Activated CD8-positive, alpha-beta memory T cell treated with anti-CD3 and anti-CD28 coated beads, Interleukin-2, amount 10 ng/mL, durations not matched to agents 7 days and 5 days (primary cell): ENCODE measurements at regions not wholly inside any gene's neighbourhood (a gene's known extent, or its start where the extent isn't known, plus 50 kb on each side); places are given as distances from the start of the nearest gene placed in this dataset.

Source experiments
- ATAC-seq: fragments of 150-1000 bp; cut with Tn5 transposase; one replicate; pipeline ENCODE4 v1.10.0; 2021; ENCODE audit warnings: moderate library complexity
- CTCF ChIA-PET: fragments of 350-600 bp; sonication (Branson Sonifier 250); formaldehyde crosslinking; loops from one replicate; lab custom pipeline; 2021; ENCODE audit warnings: antibody characterized with exemption; lab: Charles Lee
- DNase-seq: peaks from one replicate; pipeline ENCODE4 v3.0.0-alpha.2; 2020
- H3K27ac Mint-ChIP-seq: one replicate; pipeline ENCODE4 v1.8.0; 2021; ENCODE audit warnings: mild to moderate bottlenecking, mixed read lengths
- H3K27me3 Mint-ChIP-seq: one replicate; pipeline ENCODE4 v1.8.0; 2021; ENCODE audit warnings: mixed read lengths
- H3K36me3 Mint-ChIP-seq: one replicate; pipeline ENCODE4 v1.8.0; 2021; ENCODE audit warnings: mild to moderate bottlenecking, mixed read lengths
- H3K4me1 Mint-ChIP-seq: one replicate; pipeline ENCODE4 v1.8.0; 2021; ENCODE audit warnings: mixed read lengths
- H3K4me3 Mint-ChIP-seq: one replicate; pipeline ENCODE4 v1.8.0; 2021; ENCODE audit warnings: mild to moderate bottlenecking, moderate library complexity, mixed read lengths
- H3K9me3 Mint-ChIP-seq: one replicate; pipeline ENCODE4 v1.8.0; 2022; ENCODE audit warnings: low read depth, mixed read lengths

DNA sequence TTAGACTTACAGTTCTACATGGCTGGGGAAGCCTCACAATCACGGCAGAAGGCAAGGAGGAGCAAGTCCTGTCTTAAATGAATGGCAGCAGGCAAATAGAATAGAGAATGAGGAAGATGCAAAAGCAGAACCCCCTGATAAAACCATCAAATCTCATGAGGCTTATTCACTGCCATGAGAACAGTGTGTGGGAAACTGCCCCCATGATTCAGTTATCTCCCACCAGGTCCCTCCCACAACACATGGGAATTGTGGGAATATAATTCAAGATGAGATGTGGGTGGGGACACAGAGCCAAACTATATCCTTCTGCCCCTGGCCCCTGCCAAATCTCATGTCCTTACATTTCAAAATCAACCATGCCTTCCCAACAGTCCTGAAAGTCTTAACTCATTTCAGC lies 367.1 kb downstream of the MED10 start:
- ATAC-seq, result no peak
- Mint-ChIP-seq H3K4me3 (no peak overlapping the region), H3K27me3 (no peaks in the 10 kb centered on the region), H3K9me3 (no peaks in the 10 kb centered on the region), H3K4me1 (no peaks in the 10 kb centered on the region), H3K36me3 (no peaks in the 10 kb centered on the region), H3K27ac (no peak overlapping the region)
- no peak for DNase-seq
- CTCF ChIA-PET, result no interaction called here

DNA sequence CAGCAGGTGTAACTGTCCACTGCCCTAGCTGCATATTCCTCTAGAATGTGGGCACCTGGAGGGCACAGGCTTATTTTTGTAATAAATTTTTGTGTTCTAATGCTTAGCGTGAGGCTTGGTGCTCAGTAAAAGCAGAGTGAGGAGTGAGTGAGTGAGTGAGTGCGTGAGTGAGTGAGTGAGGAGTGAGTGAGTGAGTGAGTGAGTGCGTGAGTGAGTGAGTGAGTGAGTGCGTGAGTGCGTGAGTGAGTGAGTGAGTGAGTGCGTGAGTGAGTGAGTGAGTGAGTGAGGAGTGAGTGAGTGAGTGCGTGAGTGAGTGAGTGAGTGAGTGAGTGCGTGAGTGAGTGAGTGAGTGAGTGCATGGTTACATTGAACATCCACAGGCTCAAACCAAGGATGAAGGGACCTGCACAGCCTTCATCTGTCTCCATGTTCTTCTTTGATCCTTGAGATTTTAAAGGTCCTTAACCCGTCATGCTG lies 371.5 kb downstream of the MED10 start:
- no peaks in the 10 kb centered on the region for H3K27me3 Mint-ChIP-seq
- H3K27ac Mint-ChIP-seq, result no peak overlapping the region
- no peak for DNase-seq

DNA sequence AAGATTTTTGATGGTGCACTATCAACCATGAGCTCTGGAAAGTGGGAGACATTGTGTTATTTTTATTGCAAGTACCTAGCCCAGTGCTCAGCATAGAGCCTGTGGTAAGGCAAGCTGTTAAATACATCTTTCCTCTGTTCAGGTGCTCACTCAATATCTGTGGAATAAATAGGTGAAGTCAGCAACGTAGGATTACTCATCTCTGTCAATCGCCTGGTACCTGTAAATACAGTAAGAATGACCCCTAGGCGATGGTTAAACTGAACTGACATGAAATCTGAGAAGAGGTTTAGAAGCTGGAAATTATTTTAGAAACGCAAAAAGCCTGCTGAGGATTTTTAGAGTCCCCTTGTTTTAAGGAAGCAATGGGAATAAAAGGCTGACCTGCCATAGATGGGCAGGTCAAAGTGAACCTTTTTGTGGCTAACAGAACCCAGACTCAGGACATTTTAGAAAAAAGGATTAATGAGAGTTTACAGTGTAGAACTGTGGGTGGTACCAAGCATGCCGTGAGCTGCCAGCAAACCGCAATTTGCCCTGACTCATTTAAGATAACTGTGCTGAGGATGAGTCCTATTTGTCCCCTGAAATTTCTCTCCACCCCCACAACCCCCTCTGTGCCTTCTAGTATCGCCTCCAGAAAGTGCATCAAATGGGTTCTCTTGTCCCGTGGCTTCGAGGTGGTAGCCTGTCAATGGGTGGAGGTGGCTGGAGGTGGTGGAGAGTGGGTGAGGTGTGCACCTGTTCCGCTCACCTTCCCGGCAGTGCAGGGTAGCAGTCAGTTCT lies 375.1 kb downstream of the MED10 start:
- H3K4me3 Mint-ChIP-seq, result no peak overlapping the region
- ATAC-seq, result no peak
- H3K4me1 Mint-ChIP-seq, result no peaks in the 10 kb centered on the region
- H3K9me3 Mint-ChIP-seq, result no peaks in the 10 kb centered on the region
- H3K36me3 Mint-ChIP-seq, result no peaks in the 10 kb centered on the region
- DNase-seq, result no peak
- H3K27me3 Mint-ChIP-seq, result no peaks in the 10 kb centered on the region
- H3K27ac Mint-ChIP-seq, result no peak overlapping the region
- CTCF ChIA-PET, result no interaction called here

More for the DNA sequence above, 371.5 kb downstream of the MED10 start:
- CTCF ChIA-PET, result no interaction called here
- no peak for ATAC-seq
- no peak overlapping the region for H3K4me3 Mint-ChIP-seq
- no peaks in the 10 kb centered on the region for H3K9me3 Mint-ChIP-seq
- H3K36me3 Mint-ChIP-seq, result no peaks in the 10 kb centered on the region
- H3K4me1 Mint-ChIP-seq, result no peaks in the 10 kb centered on the region

DNA sequence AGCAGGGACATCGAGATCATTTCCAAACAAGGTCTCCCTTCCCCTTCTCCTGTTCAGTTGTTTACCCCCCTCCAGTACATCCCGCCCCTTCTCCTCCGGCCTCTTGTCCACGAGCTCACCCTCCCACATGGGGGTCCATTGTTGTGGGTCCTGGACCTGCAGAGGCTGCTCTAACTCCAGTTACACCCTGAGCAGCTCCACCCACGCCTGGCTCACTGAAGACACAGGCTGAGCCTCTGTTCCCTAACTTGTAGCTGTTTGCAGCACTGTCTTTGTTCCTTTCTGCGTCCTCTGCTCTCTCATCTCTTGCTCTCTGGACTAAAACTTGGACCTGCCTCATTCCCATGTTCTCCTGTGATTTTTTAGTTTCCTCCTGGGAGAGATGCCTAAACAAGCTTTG lies 377.5 kb downstream of the MED10 start:
- CTCF ChIA-PET, result no interaction called here
- no peaks in the 10 kb centered on the region for H3K27me3 Mint-ChIP-seq
- no peak overlapping the region for H3K4me3 Mint-ChIP-seq
- DNase-seq, result no peak
- peaks cover 3% of the 10 kb centered on the region for H3K9me3 Mint-ChIP-seq
- no peak overlapping the region for H3K27ac Mint-ChIP-seq
- no peak for ATAC-seq
- no peaks in the 10 kb centered on the region for H3K36me3 Mint-ChIP-seq
- H3K4me1 Mint-ChIP-seq, result no peaks in the 10 kb centered on the region

DNA sequence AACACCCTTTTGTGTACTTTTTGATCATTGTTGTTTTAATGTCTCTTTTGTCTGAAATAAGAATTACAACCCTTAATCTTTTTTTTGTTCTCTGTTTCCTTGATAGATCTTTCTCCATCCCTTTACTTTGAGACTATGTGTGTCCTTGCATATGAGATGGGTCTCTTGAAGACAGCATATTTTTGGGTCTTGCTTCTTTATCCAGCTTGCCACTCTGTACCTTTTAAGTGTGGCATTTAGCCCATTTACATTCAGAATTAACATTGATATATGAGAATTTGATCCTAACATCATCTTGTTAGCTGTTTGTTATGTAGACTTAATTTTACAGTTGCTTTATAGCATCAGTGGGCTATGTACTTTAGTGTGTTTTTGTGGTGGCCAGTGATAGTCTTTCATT lies 382.5 kb downstream of the MED10 start:
- Mint-ChIP-seq H3K4me3 (no peak overlapping the region), H3K4me1 (no peaks in the 10 kb centered on the region), H3K27ac (no peak overlapping the region), H3K9me3 (peaks cover 10% of the 10 kb centered on the region), H3K27me3 (no peaks in the 10 kb centered on the region), H3K36me3 (no peaks in the 10 kb centered on the region)
- CTCF ChIA-PET, result no interaction called here
- DNase-seq, result no peak
- no peak for ATAC-seq

DNA sequence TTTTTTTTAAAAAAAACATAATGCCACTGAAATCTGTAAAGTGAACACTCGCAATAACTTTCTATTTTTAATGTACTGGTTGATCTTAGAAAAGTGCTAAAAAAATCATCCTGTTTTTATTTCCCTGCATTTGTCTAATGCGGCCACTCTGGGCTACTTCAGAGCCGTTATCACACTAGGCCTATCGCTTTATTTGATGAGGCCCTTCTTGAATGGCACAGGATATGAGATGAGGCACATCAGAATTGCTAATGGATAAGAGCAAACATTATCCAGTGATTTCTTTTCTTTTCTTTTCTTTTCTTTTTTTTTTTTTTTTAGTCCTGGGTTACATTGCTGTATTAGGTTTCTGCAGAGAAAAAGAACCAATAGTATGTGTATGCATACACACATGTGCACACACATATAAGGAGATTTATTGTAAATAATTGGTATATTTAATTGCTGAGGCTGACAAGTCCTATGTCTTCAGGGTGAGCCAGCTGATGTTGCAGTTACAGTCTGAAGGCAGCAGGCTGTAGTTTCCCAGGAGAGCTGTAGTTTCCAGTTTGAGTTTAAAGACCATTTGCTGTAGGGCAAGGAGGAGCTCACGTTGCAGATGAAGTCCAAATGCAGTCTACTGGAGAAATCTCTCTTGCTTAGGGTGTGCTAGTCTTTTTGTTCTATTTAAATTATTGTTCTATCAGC lies 391.7 kb downstream of the MED10 start:
- ATAC-seq (no peak), DNase-seq (no peak)
- H3K36me3 Mint-ChIP-seq, result no peaks in the 10 kb centered on the region
- H3K4me3 Mint-ChIP-seq, result no peak overlapping the region
- no peaks in the 10 kb centered on the region for H3K4me1 Mint-ChIP-seq
- no peak overlapping the region for H3K27ac Mint-ChIP-seq
- CTCF ChIA-PET, result no interaction called here
- H3K9me3 Mint-ChIP-seq, result no peaks in the 10 kb centered on the region
- H3K27me3 Mint-ChIP-seq, result no peaks in the 10 kb centered on the region

DNA sequence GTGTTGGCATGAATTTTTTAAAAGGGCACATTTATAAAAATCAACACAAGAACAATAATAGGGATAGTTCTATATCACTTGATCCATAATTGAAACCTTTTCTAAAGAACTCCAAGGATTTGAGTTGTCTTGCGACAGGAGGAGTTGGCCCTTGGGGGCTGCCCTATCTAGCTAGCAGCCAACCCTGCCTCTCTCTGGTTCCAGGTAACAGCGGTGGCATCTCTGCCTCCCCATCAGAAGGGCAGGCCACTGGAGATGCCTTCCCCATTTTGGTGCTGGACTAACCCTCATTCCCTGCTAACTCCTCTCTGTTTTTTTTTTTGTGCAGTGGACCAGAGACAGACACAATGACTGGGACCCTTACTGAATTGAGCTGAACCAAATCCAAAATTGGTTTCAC lies 393.0 kb downstream of the MED10 start:
- no peak overlapping the region for H3K27ac Mint-ChIP-seq
- no peaks in the 10 kb centered on the region for H3K4me1 Mint-ChIP-seq
- H3K9me3 Mint-ChIP-seq, result no peaks in the 10 kb centered on the region
- CTCF ChIA-PET, result no interaction called here
- DNase-seq (no peak), ATAC-seq (no peak)
- H3K27me3 Mint-ChIP-seq, result no peaks in the 10 kb centered on the region
- H3K36me3 Mint-ChIP-seq, result no peaks in the 10 kb centered on the region
- H3K4me3 Mint-ChIP-seq, result no peak overlapping the region

DNA sequence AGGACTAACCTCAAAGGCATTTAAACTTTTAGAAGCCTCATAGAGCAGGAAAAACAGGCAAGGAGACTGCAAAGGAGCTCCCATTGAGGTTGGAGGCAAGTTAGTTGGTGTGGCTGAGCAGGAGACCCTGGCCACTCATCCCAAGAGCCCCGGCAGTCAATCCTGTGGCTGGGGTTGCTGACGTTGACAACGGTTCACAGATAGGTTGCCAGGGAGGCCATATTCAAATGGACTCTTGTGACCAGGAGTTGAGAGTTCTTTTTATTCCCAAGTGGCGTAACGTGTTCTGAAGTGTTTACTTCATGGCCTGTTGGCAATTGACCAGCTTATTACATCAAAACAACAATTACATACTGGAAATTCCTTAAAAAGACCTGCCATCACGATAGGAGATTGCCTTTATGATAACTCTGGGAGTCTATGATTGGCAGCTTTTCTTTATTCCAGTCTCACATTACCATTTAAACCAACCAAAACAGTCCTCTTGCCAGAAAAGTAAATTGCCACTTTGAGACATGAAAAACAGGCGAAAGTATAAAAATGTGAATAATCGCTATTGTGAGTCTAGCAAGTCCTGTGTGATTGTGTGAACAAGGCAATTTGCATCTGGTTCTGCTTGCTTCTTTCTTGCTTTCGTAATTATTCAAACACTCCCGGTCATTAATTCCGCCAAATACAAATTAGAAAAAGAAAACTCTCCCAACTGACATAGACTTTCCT lies 394.9 kb downstream of the MED10 start:
- H3K4me3 Mint-ChIP-seq, result no peak overlapping the region
- no peak overlapping the region for H3K27ac Mint-ChIP-seq
- DNase-seq (no peak), ATAC-seq (no peak)
- no peaks in the 10 kb centered on the region for H3K36me3 Mint-ChIP-seq
- CTCF ChIA-PET, result no interaction called here
- no peaks in the 10 kb centered on the region for H3K9me3 Mint-ChIP-seq
- H3K4me1 Mint-ChIP-seq, result no peaks in the 10 kb centered on the region
- H3K27me3 Mint-ChIP-seq, result no peaks in the 10 kb centered on the region

DNA sequence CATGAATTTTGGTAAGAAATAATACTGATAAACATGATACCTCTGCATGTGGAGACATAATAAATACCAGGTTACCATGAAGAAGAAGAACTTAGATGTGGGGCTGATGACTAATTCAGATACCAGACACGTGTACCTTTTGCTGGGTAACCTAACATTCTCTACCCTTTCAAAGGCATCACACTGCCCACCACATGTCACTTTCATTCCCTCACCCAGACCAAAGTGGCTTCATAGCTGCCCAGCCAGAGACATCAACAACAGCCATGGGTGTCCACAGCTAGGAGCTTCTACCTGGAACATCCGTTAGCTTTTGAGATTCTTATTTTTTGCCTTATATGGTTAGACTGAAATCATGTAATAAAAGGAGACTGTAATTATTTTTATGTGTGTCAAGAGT lies 396.8 kb downstream of the MED10 start:
- CTCF ChIA-PET, result no interaction called here

DNA sequence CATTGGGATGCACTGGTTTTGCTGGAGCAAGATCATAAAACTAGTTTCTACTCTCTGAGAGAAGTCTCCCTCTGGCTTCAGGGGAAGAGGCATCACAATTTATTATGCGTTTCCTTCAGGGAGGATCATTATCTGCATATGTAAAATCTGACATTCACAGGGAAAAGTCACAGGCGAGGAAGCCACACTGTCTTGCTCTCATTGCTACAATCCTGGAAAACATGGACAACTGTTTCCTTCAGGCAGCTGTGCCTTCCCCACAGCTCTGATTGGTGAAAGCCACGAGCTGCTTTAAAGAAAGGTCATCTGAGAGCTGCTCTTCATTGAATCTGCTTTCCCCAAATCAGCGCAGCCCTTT lies 397.8 kb downstream of the MED10 start:
- DNase-seq, result no peak
- Mint-ChIP-seq H3K4me3 (no peak overlapping the region), H3K4me1 (no peaks in the 10 kb centered on the region), H3K36me3 (no peaks in the 10 kb centered on the region), H3K27me3 (no peaks in the 10 kb centered on the region), H3K27ac (no peak overlapping the region), H3K9me3 (no peaks in the 10 kb centered on the region)
- no peak for ATAC-seq
- CTCF ChIA-PET, result no interaction called here

More for the DNA sequence above, 396.8 kb downstream of the MED10 start:
- no peaks in the 10 kb centered on the region for H3K36me3 Mint-ChIP-seq
- no peak for ATAC-seq
- no peak for DNase-seq
- no peaks in the 10 kb centered on the region for H3K27me3 Mint-ChIP-seq
- no peak overlapping the region for H3K27ac Mint-ChIP-seq
- H3K4me3 Mint-ChIP-seq, result no peak overlapping the region
- no peaks in the 10 kb centered on the region for H3K4me1 Mint-ChIP-seq
- no peaks in the 10 kb centered on the region for H3K9me3 Mint-ChIP-seq

DNA sequence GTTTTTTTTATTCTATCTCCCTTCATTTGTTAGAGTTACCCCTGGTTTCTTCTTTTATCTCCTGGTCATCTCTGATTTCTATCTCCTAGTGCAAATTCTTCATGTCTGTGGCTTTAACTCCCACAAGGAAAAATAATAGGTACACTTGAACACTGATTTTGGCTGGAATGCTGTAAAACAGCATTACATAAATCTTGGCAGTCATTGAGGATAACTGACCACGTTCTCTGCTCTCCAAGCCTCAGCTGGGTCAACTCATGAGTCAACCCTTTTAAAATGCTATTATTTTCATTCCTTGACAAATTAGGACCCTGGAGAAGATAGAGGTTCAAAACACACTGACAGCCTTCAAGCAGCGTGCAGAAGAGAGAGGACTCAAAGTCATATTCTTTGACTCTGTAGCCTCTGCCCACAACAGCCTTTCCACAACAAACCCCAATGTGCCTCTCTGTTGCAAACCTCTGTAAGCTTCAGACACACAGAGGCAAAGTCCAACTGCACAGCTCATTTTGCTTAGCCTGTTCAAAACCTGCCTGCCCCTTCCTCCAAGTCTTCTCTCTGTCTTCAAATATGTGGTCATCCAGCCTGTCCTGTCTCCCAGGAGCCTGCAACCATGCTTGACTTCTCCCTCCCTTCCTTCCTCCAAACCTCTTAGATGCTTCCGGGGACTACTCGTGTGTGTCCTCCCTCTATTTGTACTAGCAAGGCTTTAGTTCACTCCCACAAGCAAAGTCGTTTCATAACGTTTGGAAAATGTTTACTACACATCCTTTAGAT lies 398.4 kb downstream of the MED10 start:
- Mint-ChIP-seq H3K27ac (no peak overlapping the region), H3K36me3 (no peaks in the 10 kb centered on the region), H3K4me1 (no peaks in the 10 kb centered on the region), H3K4me3 (no peak overlapping the region), H3K27me3 (no peaks in the 10 kb centered on the region), H3K9me3 (no peaks in the 10 kb centered on the region)
- ATAC-seq, result no peak
- DNase-seq, result no peak
- CTCF ChIA-PET, result no interaction called here

DNA sequence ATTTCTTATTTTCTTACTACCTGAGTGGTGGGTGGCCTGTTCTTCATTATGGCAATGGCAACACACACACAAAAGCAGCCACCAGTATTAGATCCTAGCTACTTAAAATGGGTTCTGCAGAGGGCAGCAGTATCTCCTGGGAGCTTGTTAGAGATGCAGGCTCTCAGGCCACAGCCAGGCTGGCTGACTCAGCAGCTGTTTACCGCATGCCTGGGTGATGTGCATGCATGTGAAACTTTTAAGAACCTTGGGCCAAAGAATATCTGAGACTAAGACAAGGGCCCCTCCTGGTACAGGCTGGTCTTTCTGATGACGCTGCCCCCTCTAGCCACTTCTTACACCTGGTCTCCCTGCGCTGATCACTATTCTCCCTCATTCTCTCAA lies 399.0 kb downstream of the MED10 start:
- CTCF ChIA-PET, result no interaction called here
- DNase-seq (no peak), ATAC-seq (no peak)
- H3K4me3 Mint-ChIP-seq, result no peak overlapping the region
- H3K4me1 Mint-ChIP-seq, result no peaks in the 10 kb centered on the region
- H3K27ac Mint-ChIP-seq, result no peak overlapping the region
- H3K36me3 Mint-ChIP-seq, result no peaks in the 10 kb centered on the region
- H3K27me3 Mint-ChIP-seq, result no peaks in the 10 kb centered on the region
- H3K9me3 Mint-ChIP-seq, result no peaks in the 10 kb centered on the region
